HG03432 (cell line): ENCODE measurements at regions not wholly inside any gene's neighbourhood (a gene's known extent, or its start where the extent isn't known, plus 50 kb on each side); places are given as distances from the start of the nearest gene placed in this dataset.

Experiments
- ATAC-seq: cut with Tn5 transposase; IDR thresholded peaks from one replicate; pipeline ENCODE4 v1.9.1; 2021; ENCODE audit warnings: mild to moderate bottlenecking, moderate library complexity; ENCODE audit not compliant: unreplicated experiment

GRCh38 chr10:128367807-128368206 is 241.6 kb upstream of the MKI67 start:
- ATAC-seq: no peak

- ATAC-seq: no peak
Observed at GRCh38 chr10:128369101-128369650, 243.0 kb upstream of the MKI67 start.

DNA sequence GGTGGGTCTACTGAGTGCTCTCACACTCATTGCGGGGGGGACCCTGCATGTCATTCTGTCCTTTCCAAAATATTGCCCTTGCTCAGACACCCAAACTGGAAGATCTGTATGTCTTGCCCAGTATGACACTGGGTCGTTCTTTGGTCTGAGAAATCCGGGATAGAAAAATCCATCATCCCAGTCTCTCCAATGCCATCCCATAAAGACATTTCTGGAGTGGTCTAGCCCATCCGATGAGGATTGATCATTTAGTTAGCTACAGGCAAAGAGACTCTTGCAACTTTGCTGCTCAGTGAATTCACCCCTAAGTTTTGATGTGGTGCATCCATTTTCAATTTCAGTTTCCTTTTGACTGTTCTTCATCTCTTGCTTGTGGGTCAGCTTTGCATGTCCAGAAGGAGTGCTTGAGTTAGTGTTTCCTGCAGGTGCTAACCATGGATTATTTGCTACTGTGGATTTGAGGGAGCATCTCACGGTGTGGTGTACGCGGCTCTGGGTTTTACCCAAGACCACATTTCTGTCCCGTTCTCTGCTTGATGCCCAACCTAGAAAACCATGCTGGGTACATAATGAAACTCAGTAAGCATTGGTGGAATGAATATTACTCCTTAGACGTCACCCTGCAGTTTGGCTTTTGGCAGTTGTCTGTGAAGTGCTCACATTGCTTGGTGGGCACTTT is 247.0 kb upstream of the MKI67 start:
- peak; percentile 92 for ATAC-seq

DNA sequence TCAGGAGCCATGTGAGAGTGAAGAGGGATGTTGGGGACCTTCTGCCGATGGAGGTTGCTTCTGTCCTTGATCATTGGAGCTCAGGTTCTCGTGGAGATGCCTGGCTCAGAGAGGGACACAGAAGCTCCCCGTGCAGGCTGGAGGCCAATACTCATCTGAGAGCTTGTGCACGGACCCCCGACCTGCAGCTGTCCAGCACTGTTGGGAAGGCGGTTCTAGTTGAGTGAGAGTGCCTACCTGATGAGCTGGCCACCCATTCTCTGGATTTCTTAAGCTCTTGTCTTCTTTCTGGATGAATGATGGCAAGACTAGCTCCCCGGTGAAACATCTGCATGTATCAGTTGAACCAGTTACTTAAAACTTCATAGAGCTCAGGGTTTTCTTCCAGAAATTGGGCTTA is 247.6 kb upstream of the MKI67 start:
- ATAC-seq: no peak

GRCh38 chr10:128375171-128375570 is 248.9 kb upstream of the MKI67 start:
- ATAC-seq: no peak

GRCh38 chr10:128377364-128377987 is 251.3 kb upstream of the MKI67 start:
- no peak for ATAC-seq

- ATAC-seq: no peak
Observed at GRCh38 chr10:128377988-128378387, 251.8 kb upstream of the MKI67 start.

DNA sequence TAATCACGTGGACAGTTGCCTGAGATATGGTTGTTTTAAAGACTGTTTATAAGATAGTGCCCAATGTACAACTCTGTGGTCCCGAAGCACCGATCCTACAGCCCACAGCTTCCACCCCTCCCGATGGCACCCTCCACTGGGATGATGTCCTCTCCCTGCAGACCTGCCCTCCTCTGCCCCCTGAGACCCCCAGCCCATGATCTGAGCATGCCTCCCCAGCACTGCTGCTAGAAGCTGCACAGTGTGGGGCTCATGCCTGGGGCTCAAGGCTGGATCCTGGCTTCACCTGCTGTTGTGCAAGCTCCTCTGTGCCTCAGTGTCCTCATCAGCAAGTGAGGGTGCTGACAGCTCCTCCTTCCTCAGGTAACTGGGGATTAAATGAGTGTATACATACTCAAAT is 254.7 kb upstream of the MKI67 start:
- ATAC-seq: no peak

DNA sequence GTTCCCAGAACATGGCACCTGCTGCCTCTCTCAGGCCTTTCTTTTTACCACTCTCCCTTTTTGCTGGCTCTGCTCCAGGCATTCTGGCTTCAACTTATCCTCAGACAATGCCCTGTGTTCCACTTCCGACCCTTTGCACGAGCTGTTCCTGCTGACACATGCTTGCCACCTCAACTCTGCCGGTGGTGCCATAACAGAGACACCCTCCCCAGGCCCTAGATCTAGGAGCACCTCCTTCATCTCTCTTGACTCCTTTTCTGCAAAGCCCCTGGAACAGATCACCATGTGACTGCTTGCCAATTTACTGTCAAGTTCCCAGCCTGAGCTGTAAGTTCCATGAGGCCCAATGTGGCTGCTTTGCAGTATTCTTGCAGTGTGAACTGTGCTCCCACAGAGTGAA is 256.0 kb upstream of the MKI67 start:
- ATAC-seq: no peak

- no peak for ATAC-seq
Observed at GRCh38 chr10:128384831-128385230, 258.6 kb upstream of the MKI67 start.

GRCh38 chr10:128386231-128386630 is 260.0 kb upstream of the MKI67 start:
- ATAC-seq: no peak

DNA sequence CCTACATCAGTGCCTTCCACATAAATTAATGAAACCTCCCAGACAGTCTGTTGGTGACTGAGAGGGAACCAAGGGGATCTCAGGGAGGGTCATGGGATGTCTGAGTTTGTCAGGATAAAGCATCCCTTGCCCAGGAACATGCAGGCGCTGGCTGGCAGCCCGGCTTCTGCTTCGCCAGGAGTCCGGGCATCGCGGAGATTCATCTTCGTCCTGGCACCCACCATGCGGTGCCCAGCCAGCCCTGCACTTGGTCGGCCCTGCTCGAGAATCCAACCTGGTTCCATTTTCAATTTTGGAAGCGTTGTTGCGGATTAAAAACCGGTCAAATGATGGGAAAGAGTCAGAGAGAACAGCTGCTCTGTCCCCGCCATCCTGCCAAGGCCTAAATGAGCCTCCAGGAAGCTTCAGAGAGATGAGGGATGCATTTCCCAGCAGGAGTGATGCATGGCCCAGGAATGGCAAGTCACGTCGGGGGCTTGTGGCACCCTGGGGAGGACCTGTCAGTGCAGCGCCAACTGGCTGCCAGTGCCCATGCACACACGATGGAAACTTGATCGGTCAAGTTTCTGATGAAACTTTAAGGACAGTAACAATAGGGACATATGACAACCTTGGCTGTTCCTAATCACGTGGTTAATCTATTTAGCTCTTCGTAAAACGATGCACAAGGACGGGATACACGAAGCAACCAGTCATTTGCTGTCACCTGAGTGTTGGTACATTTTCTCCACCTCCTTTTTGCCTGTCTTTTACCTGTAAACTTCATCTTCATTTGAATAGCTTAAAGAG is 260.8 kb upstream of the MKI67 start:
- ATAC-seq: no peak

- no peak for ATAC-seq
Observed at GRCh38 chr10:128390596-128390995, 264.4 kb upstream of the MKI67 start.

DNA sequence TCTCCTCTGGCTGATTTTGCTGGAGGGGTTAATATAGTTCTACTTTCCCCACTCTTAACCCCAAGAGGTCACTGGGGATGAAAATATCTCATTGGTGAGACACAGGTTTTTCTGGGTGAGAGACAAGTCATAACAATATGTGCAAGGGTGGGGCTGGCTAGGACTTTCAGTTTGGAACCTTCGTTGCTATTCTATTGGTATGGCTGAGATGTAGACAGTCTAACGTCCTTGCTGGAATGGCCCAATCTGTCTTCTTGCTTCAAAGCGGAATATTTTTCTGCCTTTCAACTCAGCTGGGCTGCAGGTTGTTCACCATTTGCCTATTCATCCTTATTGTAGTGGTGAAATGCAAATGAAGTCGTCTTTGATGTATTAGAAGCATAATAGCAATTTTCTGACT is 267.3 kb upstream of the MKI67 start:
- ATAC-seq: no peak

DNA sequence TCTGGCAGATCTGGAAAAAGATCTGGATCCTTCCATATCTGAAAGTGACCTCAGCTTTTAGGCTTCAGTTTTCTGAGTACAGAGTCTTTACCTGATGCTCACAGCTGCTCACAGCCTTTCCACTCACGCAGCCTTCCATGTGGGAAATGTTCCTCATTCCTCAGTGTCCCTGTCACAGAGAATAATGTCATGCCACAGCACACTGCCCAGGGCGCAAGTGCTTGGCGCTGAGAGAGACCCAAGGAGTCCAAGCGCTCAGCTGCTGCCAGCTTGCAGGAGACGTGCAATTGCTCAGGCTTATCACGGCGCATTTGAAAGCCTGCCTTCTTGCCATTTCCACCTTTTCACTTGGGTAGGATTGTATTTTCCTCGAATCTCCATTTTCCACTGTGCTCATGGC is 271.9 kb upstream of the MKI67 start:
- ATAC-seq: no peak

- ATAC-seq: no peak
Observed at GRCh38 chr10:128398999-128399398, 272.8 kb upstream of the MKI67 start.

GRCh38 chr10:128400564-128400963 is 274.3 kb upstream of the MKI67 start:
- no peak for ATAC-seq

DNA sequence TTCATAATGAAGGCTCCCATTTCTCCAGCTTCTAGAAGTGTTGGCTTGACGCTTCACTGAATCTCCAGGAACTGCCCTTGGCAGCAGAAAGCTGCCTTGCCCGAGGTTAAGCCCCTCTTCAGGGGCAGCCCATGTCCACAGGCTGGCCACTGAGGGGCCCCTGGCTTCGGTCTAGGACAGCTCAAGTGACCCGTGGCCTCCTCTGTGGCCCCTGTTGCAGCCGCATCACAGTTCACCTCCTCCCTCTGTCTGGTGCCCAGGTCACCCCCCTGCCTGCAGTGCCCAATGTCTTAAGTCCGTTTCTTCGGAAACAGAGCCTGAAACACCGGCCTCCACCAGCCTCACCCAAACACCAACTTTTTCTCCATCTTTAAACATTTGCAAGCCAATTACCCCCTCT is 279.2 kb upstream of the MKI67 start:
- no peak for ATAC-seq

DNA sequence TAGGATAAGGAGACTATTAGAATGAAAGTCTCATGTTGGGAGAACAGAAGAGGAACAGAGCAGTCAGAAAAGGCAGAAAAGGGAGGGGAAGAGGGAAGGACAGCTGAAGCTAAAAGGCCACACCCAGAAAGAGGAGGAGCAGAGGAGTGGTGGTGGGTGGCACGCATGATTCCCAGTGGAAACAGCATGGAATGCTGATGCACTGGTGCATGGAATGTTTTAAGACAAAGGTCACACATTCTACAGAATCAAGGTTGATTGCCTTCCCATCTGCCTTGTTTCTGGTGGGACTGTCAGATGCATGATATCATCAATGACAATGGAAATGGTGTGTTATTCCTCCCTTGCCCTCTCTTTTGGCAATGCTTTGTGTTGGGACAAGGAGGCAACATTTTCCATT is 285.4 kb upstream of the MKI67 start:
- ATAC-seq: no peak

- no peak for ATAC-seq
Observed at GRCh38 chr10:128414568-128414967, 288.3 kb upstream of the MKI67 start.

- ATAC-seq: no peak
Observed at GRCh38 chr10:128416231-128416630, 290.0 kb upstream of the MKI67 start.

- no peak for ATAC-seq
Observed at GRCh38 chr10:128417826-128418225, 291.6 kb upstream of the MKI67 start.
